ENCODE measurements at regions not wholly inside any gene's neighbourhood (a gene's known extent, or its start where the extent isn't known, plus 50 kb on each side); places are given as distances from the start of the nearest gene placed in this dataset.

- Histone ChIP-seq H3K9me2 (replicated peaks; ENCODE audit: insufficient read depth, low read length) (no peaks in the 10 kb centered on the region), H3K27ac (ENCODE audit: low read depth, low read length) (no peak overlapping the region), H3F3A (ENCODE audit: insufficient read depth) (no peaks in the 10 kb centered on the region), H3K36me3 (ENCODE audit: low read length) (no peaks in the 10 kb centered on the region), H3K4me3 (ENCODE audit: insufficient read depth, low read length, poor library complexity, severe bottlenecking) (no peak overlapping the region), H2AFZ (ENCODE audit: low read depth, low read length, severe bottlenecking) (no peak overlapping the region), H3K27me3 (ENCODE audit: low read length) (no peaks in the 10 kb centered on the region), H3K79me2 (ENCODE audit: insufficient read depth, low read length) (no peaks in the 10 kb centered on the region), H4K20me1 (ENCODE audit: low read depth, low read length) (no peaks in the 10 kb centered on the region), H3K4me2 (ENCODE audit: low read depth, low read length, poor library complexity, severe bottlenecking) (no peak overlapping the region), H3K9ac (ENCODE audit: low read length) (no peak overlapping the region), H3K9me3 (ENCODE audit: insufficient read depth, low read length) (no peaks in the 10 kb centered on the region)
- no peak for TF ChIP-seq CTCF (IDR thresholded peaks at IDR 0.05; ENCODE audit: insufficient read depth, low read length, poor library complexity, severe bottlenecking)
Measured at GRCh38 chr6:141097471-141097870, 1035.3 kb upstream of the GJE1 start.

- Histone ChIP-seq H3K27ac (ENCODE audit: low read depth, low read length) (no peak overlapping the region), H3K4me3 (ENCODE audit: insufficient read depth, low read length, poor library complexity, severe bottlenecking) (no peak overlapping the region), H2AFZ (ENCODE audit: low read depth, low read length, severe bottlenecking) (no peak overlapping the region), H3K4me2 (ENCODE audit: low read depth, low read length, poor library complexity, severe bottlenecking) (no peak overlapping the region), H3K9ac (ENCODE audit: low read length) (no peak overlapping the region), H3K27me3 (ENCODE audit: low read length) (no peaks in the 10 kb centered on the region), H3K36me3 (ENCODE audit: low read length) (no peaks in the 10 kb centered on the region), H3K79me2 (ENCODE audit: insufficient read depth, low read length) (no peaks in the 10 kb centered on the region), H4K20me1 (ENCODE audit: low read depth, low read length) (no peaks in the 10 kb centered on the region), H3K9me3 (ENCODE audit: insufficient read depth, low read length) (no peaks in the 10 kb centered on the region), H3K9me2 (replicated peaks; ENCODE audit: insufficient read depth, low read length) (no peaks in the 10 kb centered on the region), H3F3A (ENCODE audit: insufficient read depth) (no peaks in the 10 kb centered on the region)
- no peak for TF ChIP-seq CTCF (IDR thresholded peaks at IDR 0.05; ENCODE audit: insufficient read depth, low read length, poor library complexity, severe bottlenecking)
- TF ChIP-seq EZH2phosphoT487 (conservative IDR thresholded peaks at IDR 0.05; ENCODE audit: low read length), result no peak
Measured at GRCh38 chr6:141095308-141095707, 1037.4 kb upstream of the GJE1 start.

GRCh38 chr6:141088171-141088570 lies 1044.6 kb upstream of the GJE1 start:
- H4K20me1 ChIP-seq (ENCODE audit: low read depth, low read length), result no peaks in the 10 kb centered on the region
- no peaks in the 10 kb centered on the region for H3K9me3 ChIP-seq (ENCODE audit: insufficient read depth, low read length)
- no peaks in the 10 kb centered on the region for H3K27me3 ChIP-seq (ENCODE audit: low read length)
- H3F3A ChIP-seq (ENCODE audit: insufficient read depth), result peaks cover 4% of the 10 kb centered on the region; the same call in 1 of the 2 replicates
- no peaks in the 10 kb centered on the region for H3K79me2 ChIP-seq (ENCODE audit: insufficient read depth, low read length)
- H3K9ac ChIP-seq (ENCODE audit: low read length), result no peak overlapping the region
- TF ChIP-seq CTCF (IDR thresholded peaks at IDR 0.05; ENCODE audit: insufficient read depth, low read length, poor library complexity, severe bottlenecking) (no peak), EZH2phosphoT487 (conservative IDR thresholded peaks at IDR 0.05; ENCODE audit: low read length) (no peak)
- no peak overlapping the region for H3K27ac ChIP-seq (ENCODE audit: low read depth, low read length)
- no peaks in the 10 kb centered on the region for H3K36me3 ChIP-seq (ENCODE audit: low read length)
- H3K9me2 ChIP-seq (replicated peaks; ENCODE audit: insufficient read depth, low read length), result no peaks in the 10 kb centered on the region
- no peak overlapping the region for H3K4me3 ChIP-seq (ENCODE audit: insufficient read depth, low read length, poor library complexity, severe bottlenecking)
- peak overlapping the region; percentile 29 for H2AFZ ChIP-seq (ENCODE audit: low read depth, low read length, severe bottlenecking)
- no peak overlapping the region for H3K4me2 ChIP-seq (ENCODE audit: low read depth, low read length, poor library complexity, severe bottlenecking)
